Epithelial cell of esophagus (primary cell): ENCODE measurements at regions not wholly inside any gene's neighbourhood (a gene's known extent, or its start where the extent isn't known, plus 50 kb on each side); places are given as distances from the start of the nearest gene placed in this dataset.
A peak's percentile ranks its signal among the peaks of the same experiment; 100 is the strongest.
"Not testable (repeated sequence)": the region's sequence is repeated elsewhere in the genome, so short reads cannot be mapped to it uniquely, and the experiment has no call there.

Experiments
- DNase-seq: peaks from one replicate; pipeline ENCODE4 v3.0.0; 2010; ENCODE audit warnings: low read depth
- H3K4me3 ChIP-seq: 2 replicates; pipeline ENCODE4 v1.5.1; 2011; ENCODE audit warnings: mild to moderate bottlenecking, low read length, control low read depth
- TF ChIP-seq, protein P1 (sequence below): IDR thresholded peaks from 2 replicates; pipeline ENCODE4 v1.5.1; 2011; ENCODE audit warnings: low read depth, mild to moderate bottlenecking, low read length, control low read depth, inconsistent platforms; ENCODE audit not compliant: insufficient read depth; ENCODE audit errors: missing control alignments

DNA sequence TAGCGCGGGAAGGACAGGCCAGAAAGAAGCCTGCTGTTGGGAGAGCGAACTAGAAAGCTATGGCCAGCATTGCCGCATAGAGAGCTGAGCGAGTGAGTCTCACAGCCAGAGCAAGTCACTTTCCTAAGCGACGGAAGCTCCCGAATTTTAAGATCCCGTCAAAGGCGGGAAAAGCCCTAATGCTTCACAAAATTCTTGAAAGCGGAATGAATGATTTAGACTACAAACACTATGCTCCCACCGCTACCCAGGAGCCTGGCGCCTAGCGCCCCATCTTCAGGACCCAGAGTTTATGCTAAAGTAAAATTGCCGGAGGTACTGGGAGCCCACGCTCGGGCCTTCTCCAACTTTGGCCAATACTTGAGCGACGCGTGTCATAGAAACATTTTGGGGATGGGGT lies 409.9 kb upstream of the ESRRG start:
- no peak for DNase-seq
- no peak overlapping the region for H3K4me3 ChIP-seq
- TF ChIP-seq, protein P1, sequence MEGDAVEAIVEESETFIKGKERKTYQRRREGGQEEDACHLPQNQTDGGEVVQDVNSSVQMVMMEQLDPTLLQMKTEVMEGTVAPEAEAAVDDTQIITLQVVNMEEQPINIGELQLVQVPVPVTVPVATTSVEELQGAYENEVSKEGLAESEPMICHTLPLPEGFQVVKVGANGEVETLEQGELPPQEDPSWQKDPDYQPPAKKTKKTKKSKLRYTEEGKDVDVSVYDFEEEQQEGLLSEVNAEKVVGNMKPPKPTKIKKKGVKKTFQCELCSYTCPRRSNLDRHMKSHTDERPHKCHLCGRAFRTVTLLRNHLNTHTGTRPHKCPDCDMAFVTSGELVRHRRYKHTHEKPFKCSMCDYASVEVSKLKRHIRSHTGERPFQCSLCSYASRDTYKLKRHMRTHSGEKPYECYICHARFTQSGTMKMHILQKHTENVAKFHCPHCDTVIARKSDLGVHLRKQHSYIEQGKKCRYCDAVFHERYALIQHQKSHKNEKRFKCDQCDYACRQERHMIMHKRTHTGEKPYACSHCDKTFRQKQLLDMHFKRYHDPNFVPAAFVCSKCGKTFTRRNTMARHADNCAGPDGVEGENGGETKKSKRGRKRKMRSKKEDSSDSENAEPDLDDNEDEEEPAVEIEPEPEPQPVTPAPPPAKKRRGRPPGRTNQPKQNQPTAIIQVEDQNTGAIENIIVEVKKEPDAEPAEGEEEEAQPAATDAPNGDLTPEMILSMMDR, result no peak

DNA sequence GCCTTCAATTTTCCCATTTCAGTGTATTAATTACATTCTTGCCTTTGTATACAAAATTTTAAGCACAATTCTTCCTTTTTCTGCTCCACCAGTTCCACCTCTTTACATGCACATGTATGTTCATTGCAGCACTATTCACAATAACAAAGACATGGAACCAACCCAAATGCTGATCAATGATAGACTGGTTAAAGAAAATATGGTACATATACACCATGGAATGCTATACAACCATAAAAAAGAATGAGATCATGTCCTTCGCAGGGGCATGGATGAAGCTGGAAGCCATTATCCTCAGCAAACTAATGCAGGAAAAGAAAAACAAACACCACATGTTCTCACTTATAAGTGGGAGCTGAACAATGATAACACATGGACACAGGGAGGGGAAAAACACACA lies 400.1 kb upstream of the ESRRG start:
- not testable (repeated sequence) for H3K4me3 ChIP-seq

DNA sequence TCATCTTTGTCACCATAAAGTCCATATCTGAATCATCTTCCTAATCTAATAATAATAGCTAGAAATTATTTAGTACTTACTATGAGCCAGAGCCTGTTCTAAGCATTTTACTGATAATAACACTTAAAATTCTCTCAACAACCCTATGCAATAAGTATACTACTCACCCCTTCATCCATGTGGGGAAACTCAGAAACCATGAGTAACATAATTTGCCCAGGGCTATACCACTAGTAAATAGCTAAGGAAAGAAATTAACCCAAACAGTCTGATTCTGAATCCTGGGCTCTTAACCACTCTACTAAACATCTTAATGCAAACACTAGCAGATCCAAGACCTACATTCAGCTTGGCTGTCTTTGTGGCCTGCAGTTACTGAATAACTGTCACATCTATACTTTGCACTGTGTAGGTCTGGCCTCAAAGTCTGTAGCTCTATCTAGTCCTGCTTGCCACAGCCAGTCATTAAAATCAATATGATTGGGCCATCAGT lies 394.8 kb upstream of the ESRRG start:
- TF ChIP-seq, protein P1, result no peak
- no peak overlapping the region for H3K4me3 ChIP-seq
- DNase-seq, result peak; percentile 51

More for the DNA sequence above, 400.1 kb upstream of the ESRRG start:
- not testable (repeated sequence) for DNase-seq

DNA sequence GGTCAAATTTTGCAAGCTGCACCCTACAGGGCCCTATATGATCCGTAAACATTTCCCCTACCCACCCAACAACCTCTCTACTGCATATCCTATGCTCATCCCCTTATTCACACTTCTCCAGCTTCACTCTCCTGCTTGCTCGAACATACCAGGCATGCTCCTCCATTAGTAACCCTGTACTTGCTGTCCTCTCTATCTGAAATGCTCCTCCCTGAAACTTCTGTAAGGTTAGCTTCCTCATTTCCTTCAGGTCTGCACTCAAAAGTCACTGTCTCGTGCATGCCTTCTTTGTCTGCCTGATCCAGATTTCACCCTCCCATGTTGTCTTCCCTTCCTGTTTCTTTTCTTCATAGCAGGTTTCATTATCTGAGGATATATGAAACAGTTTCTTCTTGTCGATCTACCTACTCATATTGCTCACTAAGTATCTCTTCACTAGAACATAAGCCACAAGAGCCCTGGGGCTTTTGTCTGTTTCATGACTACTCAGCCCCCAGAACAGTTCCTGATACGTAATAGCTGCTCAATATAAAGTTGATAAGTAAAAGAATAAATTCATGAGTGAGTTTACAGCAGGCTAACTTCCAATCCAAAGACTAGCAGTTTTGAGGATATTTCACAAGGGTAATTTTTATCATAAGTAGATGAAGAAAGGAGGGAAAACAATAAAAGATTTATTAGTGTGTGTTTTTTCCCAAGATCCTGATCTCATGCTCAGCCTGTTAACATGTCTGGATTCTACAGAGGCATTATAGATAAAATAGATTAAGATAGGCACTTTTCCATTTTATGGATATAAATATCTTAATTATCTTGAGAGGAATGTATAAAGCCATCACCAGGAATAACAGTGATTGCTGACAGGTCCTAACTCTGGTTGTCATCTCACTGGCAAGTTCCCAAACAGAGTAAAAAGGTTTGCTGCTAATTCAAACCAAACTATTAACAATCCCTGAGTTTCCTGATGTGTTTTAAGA lies 392.5 kb upstream of the ESRRG start:
- TF ChIP-seq, protein P1, result no peak
- DNase-seq, result peak; percentile 32
- H3K4me3 ChIP-seq, result no peak overlapping the region

DNA sequence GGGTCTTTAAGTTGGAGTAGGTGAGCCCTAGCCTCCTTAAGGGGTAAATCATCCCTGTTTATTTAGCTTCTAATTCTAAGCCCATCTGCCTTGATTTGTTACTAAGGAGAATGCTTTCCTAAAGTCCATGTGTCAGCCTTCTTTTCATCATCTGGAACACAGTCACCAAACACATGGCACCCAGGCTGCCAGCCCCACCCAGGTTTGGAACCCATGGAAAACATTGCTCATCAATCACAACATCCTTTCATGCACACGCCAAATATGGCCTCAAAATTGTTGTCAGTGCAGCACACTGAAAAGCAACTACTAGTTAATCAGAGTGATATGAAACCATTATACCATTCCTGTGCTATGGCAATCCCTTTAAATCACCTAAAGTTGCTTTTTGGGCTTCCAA lies 386.7 kb upstream of the ESRRG start:
- no peak overlapping the region for H3K4me3 ChIP-seq
- peak; percentile 44 for DNase-seq
- TF ChIP-seq, protein P1, result no peak

DNA sequence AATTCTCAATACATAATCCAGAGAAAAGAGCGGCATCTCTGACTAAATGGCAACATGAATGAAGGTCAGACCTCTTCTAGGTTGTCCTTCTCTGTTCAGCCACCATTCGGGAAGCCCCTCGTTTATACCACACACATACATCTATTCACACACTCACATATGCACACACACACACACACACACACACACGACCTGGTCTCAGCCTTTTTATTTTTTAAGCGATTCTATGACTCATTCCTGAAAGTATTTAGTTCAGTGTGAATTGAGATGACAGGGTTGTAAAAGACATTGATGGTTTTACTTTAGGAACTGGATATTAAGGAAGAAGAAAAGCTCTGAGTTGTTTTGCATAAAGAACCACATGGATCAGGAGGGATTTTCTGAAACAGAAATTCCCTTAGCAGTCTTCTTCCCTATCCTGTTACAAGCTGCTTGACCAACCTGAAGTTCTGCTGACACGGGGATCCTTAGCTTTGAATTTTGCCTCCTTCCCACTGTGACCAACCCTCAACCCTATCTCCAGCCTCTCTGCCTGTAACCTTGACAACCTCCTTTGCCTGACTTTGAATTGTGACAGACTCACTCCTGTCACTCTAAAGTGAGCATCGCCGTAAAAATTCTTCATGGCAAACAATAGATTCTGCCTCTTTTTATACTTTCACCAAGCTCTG lies 383.1 kb upstream of the ESRRG start:
- TF ChIP-seq, protein P1, result no peak
- DNase-seq, result no peak
- H3K4me3 ChIP-seq, result no peak overlapping the region

DNA sequence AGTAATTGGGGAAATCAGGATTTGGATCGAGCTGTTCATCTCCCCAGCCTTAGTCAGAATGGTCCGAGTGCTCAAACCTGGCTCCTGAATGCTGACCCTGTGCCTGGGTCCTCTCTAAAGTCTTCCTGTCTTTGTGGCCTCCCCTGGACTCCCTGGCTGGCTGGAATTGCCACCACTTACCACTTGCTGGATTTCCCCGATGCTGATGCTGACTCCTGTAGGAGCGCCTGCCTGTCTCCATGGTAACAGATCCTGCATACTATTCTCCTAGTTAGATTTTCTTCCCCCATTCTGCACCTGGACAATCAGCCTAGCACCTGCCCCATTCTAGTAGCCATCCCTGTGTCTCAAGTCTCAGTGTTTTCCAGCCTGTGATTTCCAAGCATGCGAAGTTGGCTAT lies 382.2 kb upstream of the ESRRG start:
- DNase-seq, result no peak
- H3K4me3 ChIP-seq, result no peak overlapping the region
- TF ChIP-seq, protein P1, result no peak
